ENCODE measurements at regions not wholly inside any gene's neighbourhood (a gene's known extent, or its start where the extent isn't known, plus 50 kb on each side); places are given as distances from the start of the nearest gene placed in this dataset.

DNA sequence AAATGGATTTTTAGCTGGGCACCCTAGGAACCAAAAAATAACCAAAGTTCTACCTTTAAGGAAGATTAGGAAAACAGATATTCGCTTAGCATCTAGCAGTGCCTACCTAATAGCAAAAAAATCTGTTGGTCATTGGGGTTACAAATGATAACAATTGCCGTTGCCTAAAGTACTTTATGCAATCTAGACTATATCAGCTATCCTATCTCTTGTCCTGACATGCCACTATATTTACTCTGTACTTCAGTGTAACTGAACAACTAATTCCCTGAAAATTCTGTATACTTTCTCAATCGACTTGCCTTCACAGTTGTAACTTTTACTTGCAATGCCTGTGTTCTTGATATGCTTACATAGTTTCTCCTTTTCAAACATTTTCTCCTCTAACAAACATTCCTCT is 282.9 kb upstream of the PCDH7 start:
- Histone ChIP-seq H3K4me2 (ENCODE audit: low read depth, low read length) (no peak overlapping the region), H3K9ac (ENCODE audit: insufficient read depth, low read depth, low read length) (no peak overlapping the region), H3K27ac (ENCODE audit: extremely low read length, insufficient read depth, low read length) (no peak overlapping the region), H3K27me3 (ENCODE audit: control insufficient read depth in 1 of 2, insufficient read depth in 2 of 2, low read length in 2 of 2) (no peaks in the 10 kb centered on the region), H4K20me1 (ENCODE audit: insufficient read depth, low read length) (no peaks in the 10 kb centered on the region), H3K4me1 (ENCODE audit: insufficient read depth, low read length) (no peaks in the 10 kb centered on the region), H2AFZ (ENCODE audit: low read length) (no peak overlapping the region), H3K36me3 (replicated peaks in 1 of 2; ENCODE audit: control insufficient read depth in 1 of 2, insufficient read depth in 2 of 2, low read length in 2 of 2) (no peaks in the 10 kb centered on the region), H3K4me3 (replicated peaks in 1 of 3; ENCODE audit: insufficient read depth in 1 of 3, low read depth in 2 of 3, low read length in 3 of 3) (no peak overlapping the region), H3K9me3 (ENCODE audit: low read length) (peaks cover 76% of the 10 kb centered on the region), H3K79me2 (ENCODE audit: insufficient read depth, low read length) (no peaks in the 10 kb centered on the region)
- no TSS peak for BruUV-seq (replicated peaks)
- ChIA-PET POLR2A (no interaction called here), CTCF (ENCODE audit: low intra/inter-chr PET ratio, low total read pairs) (no interaction called here)
- 0% methylated on average over 3 of the region's 3 CpGs for WGBS (ENCODE audit: low lambda C conversion rate)
- DNase-seq (ENCODE audit: low spot score) = no peak
- no peak for FAIRE-seq
- ATAC-seq = no peak
- in situ Hi-C loops (cut with HindIII; ENCODE audit: extremely low pct_ligation_motif_present, low pct_unique_long_range_greater_than_20kb) = no loop called here
- intact Hi-C loops (cut with micrococcal nuclease; ENCODE audit: unreplicated experiment) = no loop called here
- TF ChIP-seq, protein P1, sequence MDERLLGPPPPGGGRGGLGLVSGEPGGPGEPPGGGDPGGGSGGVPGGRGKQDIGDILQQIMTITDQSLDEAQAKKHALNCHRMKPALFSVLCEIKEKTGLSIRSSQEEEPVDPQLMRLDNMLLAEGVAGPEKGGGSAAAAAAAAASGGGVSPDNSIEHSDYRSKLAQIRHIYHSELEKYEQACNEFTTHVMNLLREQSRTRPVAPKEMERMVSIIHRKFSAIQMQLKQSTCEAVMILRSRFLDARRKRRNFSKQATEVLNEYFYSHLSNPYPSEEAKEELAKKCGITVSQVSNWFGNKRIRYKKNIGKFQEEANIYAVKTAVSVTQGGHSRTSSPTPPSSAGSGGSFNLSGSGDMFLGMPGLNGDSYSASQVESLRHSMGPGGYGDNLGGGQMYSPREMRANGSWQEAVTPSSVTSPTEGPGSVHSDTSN (CRISPR knock-in tag; IDR thresholded peaks at IDR 0.05) = no peak
- TF ChIP-seq, protein P2, sequence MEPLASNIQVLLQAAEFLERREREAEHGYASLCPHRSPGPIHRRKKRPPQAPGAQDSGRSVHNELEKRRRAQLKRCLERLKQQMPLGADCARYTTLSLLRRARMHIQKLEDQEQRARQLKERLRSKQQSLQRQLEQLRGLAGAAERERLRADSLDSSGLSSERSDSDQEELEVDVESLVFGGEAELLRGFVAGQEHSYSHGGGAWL (CRISPR knock-in tag; IDR thresholded peaks at IDR 0.05) = no peak
- no peak for TF ChIP-seq CC2D1A (CRISPR knock-in tag; IDR thresholded peaks at IDR 0.05)
- TF ChIP-seq TBP (CRISPR knock-in tag; IDR thresholded peaks at IDR 0.05) = no peak
- TF ChIP-seq KDM6A (CRISPR knock-in tag; IDR thresholded peaks at IDR 0.05; ENCODE audit: low read depth) = no peak
- no peak for TF ChIP-seq ZNF891 (CRISPR knock-in tag; IDR thresholded peaks at IDR 0.05)
- no peak for TF ChIP-seq TBL1XR1 (IDR thresholded peaks at IDR 0.05; ENCODE audit: borderline replicate concordance, low read length, partially characterized antibody)
- TF ChIP-seq KLF11 (CRISPR knock-in tag; IDR thresholded peaks at IDR 0.05) = no peak
- TF ChIP-seq, protein P3, sequence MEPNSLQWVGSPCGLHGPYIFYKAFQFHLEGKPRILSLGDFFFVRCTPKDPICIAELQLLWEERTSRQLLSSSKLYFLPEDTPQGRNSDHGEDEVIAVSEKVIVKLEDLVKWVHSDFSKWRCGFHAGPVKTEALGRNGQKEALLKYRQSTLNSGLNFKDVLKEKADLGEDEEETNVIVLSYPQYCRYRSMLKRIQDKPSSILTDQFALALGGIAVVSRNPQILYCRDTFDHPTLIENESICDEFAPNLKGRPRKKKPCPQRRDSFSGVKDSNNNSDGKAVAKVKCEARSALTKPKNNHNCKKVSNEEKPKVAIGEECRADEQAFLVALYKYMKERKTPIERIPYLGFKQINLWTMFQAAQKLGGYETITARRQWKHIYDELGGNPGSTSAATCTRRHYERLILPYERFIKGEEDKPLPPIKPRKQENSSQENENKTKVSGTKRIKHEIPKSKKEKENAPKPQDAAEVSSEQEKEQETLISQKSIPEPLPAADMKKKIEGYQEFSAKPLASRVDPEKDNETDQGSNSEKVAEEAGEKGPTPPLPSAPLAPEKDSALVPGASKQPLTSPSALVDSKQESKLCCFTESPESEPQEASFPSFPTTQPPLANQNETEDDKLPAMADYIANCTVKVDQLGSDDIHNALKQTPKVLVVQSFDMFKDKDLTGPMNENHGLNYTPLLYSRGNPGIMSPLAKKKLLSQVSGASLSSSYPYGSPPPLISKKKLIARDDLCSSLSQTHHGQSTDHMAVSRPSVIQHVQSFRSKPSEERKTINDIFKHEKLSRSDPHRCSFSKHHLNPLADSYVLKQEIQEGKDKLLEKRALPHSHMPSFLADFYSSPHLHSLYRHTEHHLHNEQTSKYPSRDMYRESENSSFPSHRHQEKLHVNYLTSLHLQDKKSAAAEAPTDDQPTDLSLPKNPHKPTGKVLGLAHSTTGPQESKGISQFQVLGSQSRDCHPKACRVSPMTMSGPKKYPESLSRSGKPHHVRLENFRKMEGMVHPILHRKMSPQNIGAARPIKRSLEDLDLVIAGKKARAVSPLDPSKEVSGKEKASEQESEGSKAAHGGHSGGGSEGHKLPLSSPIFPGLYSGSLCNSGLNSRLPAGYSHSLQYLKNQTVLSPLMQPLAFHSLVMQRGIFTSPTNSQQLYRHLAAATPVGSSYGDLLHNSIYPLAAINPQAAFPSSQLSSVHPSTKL (CRISPR knock-in tag; IDR thresholded peaks at IDR 0.05) = no peak
- TF ChIP-seq ZNF253 (CRISPR knock-in tag; IDR thresholded peaks at IDR 0.05; ENCODE audit: borderline replicate concordance) = no peak
